Caco-2 (cell line): ENCODE measurements at regions not wholly inside any gene's neighbourhood (a gene's known extent, or its start where the extent isn't known, plus 50 kb on each side); places are given as distances from the start of the nearest gene placed in this dataset.

Source experiments
- BruUV-seq: library from RNA; stranded (reverse); fragments of 400-500 nt; replicated peaks from 2 replicates; lab custom pipeline; 2021; lab: Mats Ljungman, UMichigan
- CTCF ChIA-PET: fragments of 300-600 bp; sonication (Branson Sonifier 250); formaldehyde crosslinking; loops from one replicate; lab custom pipeline; 2022; ENCODE audit warnings: antibody characterized with exemption; lab: Charles Lee
- POLR2A ChIA-PET: fragments of 300-600 bp; sonication (Branson Sonifier 250); formaldehyde crosslinking; loops from one replicate; lab custom pipeline; 2022; ENCODE audit warnings: antibody characterized with exemption; lab: Charles Lee
- DNase-seq, 2 experiments: peaks; one replicate each; pipeline versions ENCODE4 v3.0.0 to v3.0.0-alpha.2; 2020 to 2022
- H3K27me3 ChIP-seq: replicated peaks from 2 replicates; pipeline ENCODE4 v1.6.0; 2011; ENCODE audit warnings: low read length; ENCODE audit not compliant: control insufficient read depth, insufficient read depth
- H3K36me3 ChIP-seq: 2 replicates; pipeline ENCODE4 v1.5.1; 2011; ENCODE audit warnings: low read length; ENCODE audit not compliant: control insufficient read depth, insufficient read depth
- H3K4me1 ChIP-seq: fragments of 250-450 bp; sonication (Bioruptor Pico); 2 replicates; pipeline ENCODE4 v1.5.1; 2020; ENCODE audit warnings: mild to moderate bottlenecking
- H3K4me3 ChIP-seq: 2 replicates; pipeline ENCODE4 v1.5.1; 2011; ENCODE audit warnings: low read depth, mild to moderate bottlenecking, control low read depth, low read length
- H3K9me3 ChIP-seq: fragments of 250-450 bp; sonication (Bioruptor Pico); 2 replicates; pipeline ENCODE4 v1.5.1; 2020; ENCODE audit warnings: mild to moderate bottlenecking, moderate library complexity
- H3K27ac Mint-ChIP-seq: one replicate; pipeline ENCODE4 v1.8.0; 2022; ENCODE audit warnings: mixed read lengths; ENCODE audit not compliant: unreplicated experiment
- H3K27me3 Mint-ChIP-seq: one replicate; pipeline ENCODE4 v1.8.0; 2022; ENCODE audit warnings: mixed read lengths; ENCODE audit not compliant: insufficient read depth, unreplicated experiment
- H3K36me3 Mint-ChIP-seq: one replicate; pipeline ENCODE4 v1.8.0; 2022; ENCODE audit warnings: mild to moderate bottlenecking, mixed read lengths; ENCODE audit not compliant: insufficient read depth, unreplicated experiment
- H3K4me1 Mint-ChIP-seq: one replicate; pipeline ENCODE4 v1.8.0; 2022; ENCODE audit warnings: low read depth, mixed read lengths; ENCODE audit not compliant: unreplicated experiment
- H3K4me3 Mint-ChIP-seq: one replicate; pipeline ENCODE4 v1.8.0; 2022; ENCODE audit warnings: mild to moderate bottlenecking, moderate library complexity, mixed read lengths; ENCODE audit not compliant: unreplicated experiment
- H3K9me3 Mint-ChIP-seq: one replicate; pipeline ENCODE4 v1.8.0; 2022; ENCODE audit warnings: mixed read lengths; ENCODE audit not compliant: unreplicated experiment
- CTCF ChIP-seq, 2 experiments: fragments of 200-600 bp in 1 of 2; IDR thresholded peaks; 1 replicate in 1 of 2; 2 replicates in 1 of 2; pipeline versions ENCODE4 v1.5.1 to v1.8.0; 2011 to 2022; ENCODE audit warnings: antibody characterized with exemption in 1 of 2, control low read depth in 1 of 2, inconsistent platforms in 1 of 2, low read depth in 1 of 2, low read length in 1 of 2, mild to moderate bottlenecking in 1 of 2, moderate library complexity in 1 of 2; ENCODE audit not compliant: insufficient read depth in 1 of 2, severe bottlenecking in 1 of 2, unreplicated experiment in 1 of 2
- intact Hi-C: fragments of 100-400 bp; cut with micrococcal nuclease; formaldehyde crosslinking; loops from one replicate; pipeline ENCODE4 v1.10.0; 2022; ENCODE audit not compliant: unreplicated experiment

GRCh38 chr3:163773136-163773535 is 1305.2 kb downstream of the SI start:
- peaks cover 9% of the 10 kb centered on the region for H3K9me3 Mint-ChIP-seq
- Histone ChIP-seq H3K27me3 (no peaks in the 10 kb centered on the region), H3K36me3 (no peaks in the 10 kb centered on the region), H3K4me1 (no peaks in the 10 kb centered on the region), H3K4me3 (no peak overlapping the region), H3K9me3 (no peaks in the 10 kb centered on the region)
- no peaks in the 10 kb centered on the region for H3K27me3 Mint-ChIP-seq
- no peaks in the 10 kb centered on the region for H3K4me1 Mint-ChIP-seq
- H3K36me3 Mint-ChIP-seq = no peaks in the 10 kb centered on the region
- POLR2A ChIA-PET = no interaction called here
- intact Hi-C loops = no loop called here
- DNase-seq = no peak
- BruUV-seq = no TSS peak
- TF ChIP-seq CTCF (IDR thresholded peaks at IDR 0.05; ENCODE audit: insufficient read depth in 1 of 2, low read depth in 1 of 2, low read length in 1 of 2, severe bottlenecking in 1 of 2, unreplicated experiment in 1 of 2) = no peak
- H3K27ac Mint-ChIP-seq = no peak overlapping the region
- no peak overlapping the region for H3K4me3 Mint-ChIP-seq
- CTCF ChIA-PET = no interaction called here

- Histone ChIP-seq H3K4me3 (no peak overlapping the region), H3K36me3 (no peaks in the 10 kb centered on the region), H3K27me3 (no peaks in the 10 kb centered on the region), H3K4me1 (no peaks in the 10 kb centered on the region), H3K9me3 (no peaks in the 10 kb centered on the region)
- Mint-ChIP-seq H3K4me3 (no peak overlapping the region), H3K27me3 (no peaks in the 10 kb centered on the region), H3K27ac (no peak overlapping the region), H3K36me3 (no peaks in the 10 kb centered on the region), H3K4me1 (no peaks in the 10 kb centered on the region), H3K9me3 (peaks cover 9% of the 10 kb centered on the region)
- DNase-seq = no peak
- no peak for TF ChIP-seq CTCF (IDR thresholded peaks at IDR 0.05; ENCODE audit: insufficient read depth in 1 of 2, low read depth in 1 of 2, low read length in 1 of 2, severe bottlenecking in 1 of 2, unreplicated experiment in 1 of 2)
- CTCF ChIA-PET = no interaction called here
- intact Hi-C loops = no loop called here
- no TSS peak for BruUV-seq
- POLR2A ChIA-PET = no interaction called here
Measured at GRCh38 chr3:163768048-163768447, 1310.2 kb downstream of the SI start.

GRCh38 chr3:163766112-163766511 is 1312.2 kb downstream of the SI start:
- no peak overlapping the region for H3K27ac Mint-ChIP-seq
- no peaks in the 10 kb centered on the region for H3K9me3 ChIP-seq
- no peaks in the 10 kb centered on the region for H3K27me3 Mint-ChIP-seq
- peaks cover 18% of the 10 kb centered on the region for H3K9me3 Mint-ChIP-seq
- H3K27me3 ChIP-seq = no peaks in the 10 kb centered on the region
- POLR2A ChIA-PET = no interaction called here
- H3K4me1 ChIP-seq = no peaks in the 10 kb centered on the region
- H3K36me3 Mint-ChIP-seq = no peaks in the 10 kb centered on the region
- intact Hi-C loops = no loop called here
- H3K4me3 ChIP-seq = no peak overlapping the region
- no peak overlapping the region for H3K4me3 Mint-ChIP-seq
- H3K36me3 ChIP-seq = no peaks in the 10 kb centered on the region
- DNase-seq = no peak
- CTCF ChIA-PET = no interaction called here
- no peak for TF ChIP-seq CTCF (IDR thresholded peaks at IDR 0.05; ENCODE audit: insufficient read depth in 1 of 2, low read depth in 1 of 2, low read length in 1 of 2, severe bottlenecking in 1 of 2, unreplicated experiment in 1 of 2)
- no peaks in the 10 kb centered on the region for H3K4me1 Mint-ChIP-seq
- no TSS peak for BruUV-seq
